NCI-H1930 (cell line): ENCODE measurements at regions not wholly inside any gene's neighbourhood (a gene's known extent, or its start where the extent isn't known, plus 50 kb on each side); places are given as distances from the start of the nearest gene placed in this dataset.
"Not testable (repeated sequence)": the region's sequence is repeated elsewhere in the genome, so short reads cannot be mapped to it uniquely, and the experiment has no call there.

Experiments
- DNase-seq, 2 experiments: peaks; one replicate each; lab custom pipeline; 2025; lab: John Stamatoyannopoulos, UW

DNA sequence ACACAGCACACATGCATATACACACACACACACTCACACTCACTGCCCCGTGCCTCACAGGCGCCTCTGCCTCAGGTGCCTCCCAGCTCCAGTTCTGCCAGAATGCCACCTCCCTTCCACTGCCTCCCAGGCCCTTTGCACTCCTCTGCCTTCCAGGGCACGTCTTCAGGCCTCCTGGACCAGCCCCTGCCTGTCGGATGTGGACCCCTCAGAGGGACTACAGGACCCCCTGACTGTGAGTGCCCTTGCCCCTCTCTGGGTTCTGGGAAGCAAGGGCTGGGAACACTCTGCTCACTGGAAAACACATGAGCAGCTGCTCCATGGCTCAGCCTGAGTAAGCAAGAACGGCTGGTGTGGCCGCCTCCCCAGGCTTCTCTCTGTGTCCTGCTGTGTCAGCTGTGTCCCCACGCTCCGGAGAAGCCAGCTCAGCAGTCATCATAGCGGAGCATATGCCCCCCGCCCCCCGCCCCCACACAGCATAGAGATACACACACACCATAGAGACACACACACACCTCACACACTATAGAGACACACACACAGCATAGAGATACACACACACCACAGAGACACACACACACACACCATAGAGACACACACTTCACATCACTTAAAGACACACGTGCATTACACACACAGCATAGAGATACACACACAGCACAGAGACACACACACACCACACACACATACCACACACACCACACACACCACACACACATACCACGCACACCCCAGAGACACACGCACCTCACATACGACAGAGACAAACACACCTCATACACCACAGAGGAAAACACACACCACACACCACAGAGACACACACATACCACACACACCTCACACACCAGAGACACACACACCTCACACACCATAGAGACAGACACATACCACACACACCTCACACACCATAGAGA lies 271.3 kb downstream of the CYRIA start:
- no peak for DNase-seq

DNA sequence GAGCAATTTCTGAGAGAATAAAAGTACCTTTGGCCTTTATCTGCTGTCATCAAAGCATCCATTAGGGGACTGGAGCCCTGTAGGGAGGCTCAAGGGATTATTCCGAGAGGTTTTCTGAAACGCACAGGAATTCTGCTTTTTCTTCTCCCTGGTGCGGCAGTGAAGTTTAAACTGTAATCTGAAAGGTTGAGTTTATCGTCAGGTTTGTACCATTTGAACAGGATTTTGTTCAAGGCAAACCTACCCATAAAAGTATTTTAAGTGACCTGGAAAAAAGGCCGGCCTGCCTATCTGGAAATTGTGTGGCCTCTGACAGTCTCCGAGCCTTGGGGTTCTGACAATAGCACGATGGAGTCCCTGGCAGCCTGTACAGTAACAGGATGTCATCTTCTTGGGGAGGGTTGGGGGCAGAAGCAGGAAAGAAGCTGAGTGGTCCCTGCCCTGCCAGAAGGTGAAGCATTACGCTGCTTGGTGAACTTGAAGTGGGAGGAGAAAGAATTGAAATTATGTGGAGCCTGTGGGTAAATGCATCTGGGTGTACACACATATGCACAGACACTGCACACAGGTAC lies 272.0 kb downstream of the CYRIA start:
- no peak for DNase-seq

DNA sequence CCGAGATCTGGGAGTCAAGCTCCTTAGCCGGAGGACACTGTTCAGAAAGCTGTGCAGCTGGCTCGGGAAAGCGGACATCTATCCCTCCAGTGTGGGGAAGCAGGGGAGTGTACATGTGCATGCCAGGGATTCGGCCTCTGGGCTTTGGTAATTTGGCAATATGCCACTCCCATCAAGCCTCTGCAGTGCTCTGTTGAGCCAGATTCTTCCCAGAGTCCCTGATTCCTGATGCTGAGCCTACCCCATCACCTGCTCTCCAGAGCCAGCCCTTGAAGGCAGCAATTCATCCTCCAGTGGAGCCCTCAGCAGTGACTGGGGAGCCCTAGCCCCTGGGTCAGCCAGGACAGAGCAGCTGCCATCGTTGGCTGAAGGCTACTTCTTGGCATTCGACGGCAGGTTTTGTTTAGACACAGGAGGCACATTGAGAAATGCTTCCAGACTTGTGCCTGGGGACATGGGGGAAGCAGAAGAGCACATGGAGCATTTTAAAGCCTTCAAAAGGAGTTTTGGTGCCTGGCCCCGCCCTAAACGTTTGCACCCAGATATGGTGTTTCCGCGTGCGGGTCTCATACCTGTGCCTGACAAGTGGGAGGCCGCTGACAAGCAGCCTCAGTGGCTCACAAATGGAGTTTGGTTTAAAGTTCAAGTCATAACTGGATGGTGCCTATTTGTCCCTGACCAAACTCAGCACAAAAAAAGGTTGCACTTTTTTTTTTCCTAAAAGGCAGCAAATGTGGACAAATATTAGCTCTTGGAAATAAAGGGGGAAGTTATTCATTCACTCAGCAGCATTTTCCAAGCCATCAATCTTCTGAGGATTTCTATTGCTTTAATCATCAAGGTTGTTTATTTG lies 272.8 kb downstream of the CYRIA start:
- no peak for DNase-seq

DNA sequence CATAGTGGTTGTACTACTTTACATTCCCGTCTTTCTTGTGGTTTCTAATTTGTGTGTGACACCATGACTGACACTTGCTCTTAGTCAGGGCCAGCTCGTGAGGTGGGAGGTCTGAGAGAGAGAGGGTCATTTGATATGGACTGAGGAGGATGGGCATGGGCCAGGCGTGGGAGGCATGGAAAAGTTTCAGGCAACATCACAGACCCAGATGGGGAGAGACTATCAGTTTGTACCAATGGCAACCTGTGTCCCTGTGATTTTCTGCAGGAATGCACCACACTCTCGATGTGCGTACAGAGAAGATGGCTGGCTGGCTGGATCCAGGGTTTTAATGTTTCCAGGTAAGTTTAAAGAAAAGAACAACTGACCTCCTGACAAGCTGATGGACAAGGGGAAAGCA lies 273.6 kb downstream of the CYRIA start:
- no peak for DNase-seq

DNA sequence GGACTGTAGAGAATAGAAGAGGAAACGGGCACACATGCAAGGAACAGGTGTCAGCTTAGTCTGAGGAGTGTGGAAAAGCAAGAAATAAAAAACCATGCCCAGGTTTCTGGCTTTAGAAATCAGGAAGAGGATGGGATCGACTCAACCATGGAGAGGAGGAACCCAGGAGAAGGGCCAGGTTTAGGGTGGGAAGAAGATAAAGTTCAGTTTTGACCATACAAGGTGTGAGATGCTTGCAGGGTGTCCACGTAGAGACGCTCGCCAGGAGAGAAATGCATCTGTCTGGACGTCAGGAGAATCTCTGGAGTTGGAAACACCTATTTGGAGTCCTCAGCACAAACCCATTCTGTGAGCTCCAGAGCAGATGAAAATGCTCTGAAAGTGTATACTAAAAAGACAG lies 275.1 kb downstream of the CYRIA start:
- DNase-seq, result no peak

DNA sequence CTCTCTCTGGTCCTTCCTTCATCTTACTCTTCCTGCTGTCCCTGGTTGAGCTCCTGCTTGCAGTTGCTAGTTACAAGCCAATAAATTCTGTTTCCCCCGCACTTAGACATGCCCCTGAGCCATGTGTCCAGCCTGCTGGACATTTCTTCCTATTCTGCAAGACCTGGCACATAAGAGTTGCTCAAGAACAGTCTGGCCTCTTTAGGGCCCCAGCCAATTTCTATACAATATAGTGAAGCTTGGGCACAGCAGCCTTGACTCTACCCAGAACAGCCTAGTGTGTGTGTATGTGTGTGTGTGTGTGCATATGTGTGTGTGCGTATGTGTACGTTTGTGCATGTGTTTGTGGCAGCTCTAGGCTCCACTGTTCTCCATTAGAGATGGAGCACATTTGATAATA lies 276.0 kb downstream of the CYRIA start:
- DNase-seq, result no peak

DNA sequence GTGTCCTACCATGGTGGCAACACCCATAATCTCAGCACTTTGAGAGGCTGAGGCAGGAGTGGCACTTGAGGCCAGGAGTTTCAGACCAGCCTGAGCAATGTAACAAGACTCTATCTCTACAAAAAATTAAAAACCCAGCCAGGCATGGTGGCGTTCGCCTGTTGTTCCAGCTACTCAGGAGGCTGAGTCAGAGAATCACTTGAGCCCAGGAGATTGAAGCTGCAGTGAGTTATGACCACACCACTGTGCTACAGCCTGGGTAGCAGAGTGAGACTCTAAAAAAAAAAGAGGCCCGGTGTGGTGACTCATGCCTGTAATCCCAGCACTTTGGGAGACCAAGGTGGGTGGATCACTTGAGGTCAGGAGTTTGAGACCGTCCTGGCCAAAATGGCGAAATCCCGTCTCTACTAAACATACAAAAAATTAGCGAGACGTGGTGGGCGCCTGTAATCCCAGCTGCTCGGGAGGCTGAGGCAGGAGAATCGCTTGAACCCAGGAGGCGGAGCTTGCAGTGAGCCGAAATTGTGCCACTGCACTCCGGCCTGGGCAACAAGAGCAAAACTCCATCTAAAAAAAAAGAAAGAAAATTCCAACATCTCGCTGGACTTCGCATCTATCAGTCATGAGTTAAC lies 277.3 kb downstream of the CYRIA start:
- not testable (repeated sequence) for DNase-seq

DNA sequence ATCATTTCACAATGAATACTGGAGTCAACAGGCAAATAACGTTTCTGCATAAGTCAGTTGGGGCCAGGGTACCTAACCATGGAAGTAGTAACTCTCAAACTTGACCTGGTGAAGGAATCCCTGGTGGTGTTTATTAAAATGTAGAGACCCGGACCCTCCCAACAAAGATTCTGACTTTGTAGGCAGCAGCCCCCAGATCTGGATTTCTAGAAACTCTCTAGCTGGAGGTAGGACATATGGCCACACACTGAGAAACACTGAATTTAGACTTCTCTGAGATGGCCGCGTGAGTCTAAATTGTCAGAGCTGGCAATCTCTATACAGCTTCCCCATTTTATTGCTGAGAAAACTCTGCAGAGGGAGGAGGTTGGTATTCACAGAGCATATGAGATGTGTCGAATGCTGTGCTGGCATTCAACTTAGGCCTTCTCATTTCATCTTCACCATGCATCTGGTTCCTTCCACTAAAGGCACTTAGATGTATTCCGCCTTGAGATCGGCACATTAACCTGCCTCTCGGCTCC lies 278.1 kb downstream of the CYRIA start:
- no peak for DNase-seq

DNA sequence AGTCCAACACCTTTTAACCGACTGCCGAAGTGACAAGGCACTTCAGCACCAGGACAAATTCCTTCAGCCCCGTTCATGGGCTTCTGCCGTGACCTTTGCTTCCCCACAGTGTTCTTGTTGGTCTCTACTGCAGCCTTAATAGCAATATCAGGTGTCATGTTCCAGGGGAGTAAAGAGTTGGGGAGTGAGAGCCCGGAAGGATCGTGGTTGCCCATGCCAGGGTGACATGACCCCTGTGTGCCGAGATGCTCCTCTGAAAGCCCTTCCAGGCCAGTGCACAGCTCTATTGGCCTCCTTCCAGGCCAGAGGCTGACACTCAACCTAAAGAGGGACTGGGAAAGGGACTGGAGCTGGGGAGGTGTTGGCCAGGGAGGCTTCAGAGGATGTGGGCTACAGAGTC lies 279.2 kb downstream of the CYRIA start:
- no peak for DNase-seq

DNA sequence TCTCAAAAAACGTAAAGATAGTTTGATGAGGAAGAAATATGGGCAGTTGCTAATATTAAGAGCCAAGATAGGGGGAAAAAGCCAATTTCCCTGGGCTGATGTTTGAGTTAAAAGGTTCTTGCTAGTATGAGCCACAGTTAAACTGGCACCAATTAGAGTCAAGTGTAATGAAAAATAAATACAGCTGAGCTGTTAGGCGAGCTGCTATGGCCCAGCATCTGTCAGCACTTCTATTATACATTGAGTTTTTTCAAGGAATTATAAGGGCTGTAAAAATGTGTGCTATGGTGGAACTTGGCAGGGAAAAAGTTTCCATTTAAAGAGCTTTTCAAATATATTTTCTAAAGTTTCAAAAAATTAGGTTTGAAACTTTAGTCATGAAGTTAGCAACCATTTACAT lies 279.6 kb downstream of the CYRIA start:
- no peak for DNase-seq

DNA sequence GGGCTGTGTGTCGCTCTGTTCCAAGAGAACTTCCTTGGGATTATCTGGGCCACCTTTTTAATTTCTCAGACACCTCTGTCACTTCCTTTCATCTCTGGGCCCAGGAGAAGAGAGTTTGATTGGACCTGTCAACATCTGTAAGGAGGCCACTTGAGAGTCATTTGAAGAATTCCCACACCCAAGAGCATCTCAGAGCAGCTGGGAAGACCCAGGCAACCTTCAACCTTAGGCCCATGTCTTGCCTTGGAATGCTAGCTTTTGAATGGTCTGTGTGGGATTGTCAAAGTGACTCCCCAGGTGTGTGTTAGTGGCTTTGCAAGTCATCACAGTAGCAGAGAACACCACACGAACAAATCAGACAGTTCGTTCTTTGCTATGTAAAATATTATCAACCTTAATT lies 280.3 kb downstream of the CYRIA start:
- DNase-seq, result no peak

DNA sequence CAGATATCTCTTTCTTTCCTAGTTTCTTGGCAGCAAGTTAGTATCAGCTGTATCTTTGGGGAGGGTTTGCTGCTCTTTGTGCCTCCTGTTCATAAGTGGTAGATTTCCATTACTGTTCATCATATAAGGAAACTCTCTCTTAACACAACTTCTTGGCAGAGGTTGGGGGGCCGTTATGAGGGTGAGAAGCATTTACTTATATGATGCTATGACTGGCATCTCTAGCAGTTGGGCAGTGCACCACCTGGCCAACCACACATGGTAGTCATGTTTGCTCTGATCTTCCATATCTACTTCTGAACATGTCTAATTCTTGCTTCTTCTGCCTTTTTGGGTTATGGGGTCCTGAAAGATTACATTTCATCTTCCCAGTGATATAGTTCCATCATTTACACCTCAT lies 282.2 kb downstream of the CYRIA start:
- DNase-seq, result no peak

DNA sequence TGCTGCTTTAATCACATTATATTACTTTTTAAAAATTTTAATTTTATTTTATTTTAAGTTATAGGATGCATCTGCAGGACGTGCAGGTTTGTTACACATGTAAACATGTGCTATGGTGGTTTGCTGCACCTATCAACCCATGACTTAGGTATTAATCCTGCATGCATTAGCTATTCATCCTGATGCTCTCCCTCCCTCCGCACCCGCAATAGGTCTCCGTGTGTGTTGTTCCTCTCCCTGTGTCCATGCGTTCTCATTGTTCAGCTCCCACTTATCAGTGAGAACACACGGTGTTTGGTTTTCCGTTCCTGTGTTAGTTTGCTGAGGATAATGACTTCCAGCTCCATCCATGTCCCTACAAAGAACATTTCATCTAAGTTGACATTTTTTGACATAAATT lies 283.2 kb downstream of the CYRIA start:
- DNase-seq, result no peak

DNA sequence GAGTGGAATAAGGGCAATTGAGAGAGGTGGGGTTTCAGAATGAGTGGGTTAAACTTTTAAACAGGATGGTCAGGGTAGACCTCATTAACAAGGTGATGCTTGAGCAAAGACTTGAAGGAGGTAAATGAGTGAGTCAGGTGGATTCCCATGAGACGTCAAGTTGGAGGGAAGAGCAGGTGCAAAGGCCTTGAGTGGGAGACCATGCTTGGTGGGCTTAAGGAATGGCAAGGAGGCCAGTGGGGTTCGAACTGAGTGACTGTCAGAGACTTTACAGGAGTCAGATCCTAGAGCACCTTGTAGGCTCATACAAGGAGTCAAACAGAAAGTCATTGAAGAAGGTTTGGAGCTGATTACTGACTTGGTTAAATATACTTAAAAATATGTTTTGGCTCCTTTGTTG lies 284.1 kb downstream of the CYRIA start:
- no peak for DNase-seq

DNA sequence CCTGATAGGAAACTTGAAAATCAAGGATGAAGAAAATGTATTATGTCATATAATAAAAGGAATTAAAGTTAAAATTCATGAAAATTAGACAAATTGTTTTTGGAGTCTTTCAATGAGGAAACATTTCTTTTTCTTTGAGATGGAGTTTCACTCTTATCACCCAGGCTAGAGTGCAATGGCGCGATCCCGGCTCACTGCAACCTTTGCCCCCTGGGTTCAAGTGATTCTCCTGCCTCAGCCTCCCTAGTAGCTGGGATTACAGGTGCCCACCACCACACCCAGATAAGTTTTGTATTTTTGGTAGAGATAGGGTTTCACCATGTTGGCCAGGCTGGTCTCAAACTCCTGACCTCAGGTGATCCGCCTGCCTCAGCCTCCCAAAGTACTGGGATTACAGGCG lies 285.7 kb downstream of the CYRIA start:
- not testable (repeated sequence) for DNase-seq

DNA sequence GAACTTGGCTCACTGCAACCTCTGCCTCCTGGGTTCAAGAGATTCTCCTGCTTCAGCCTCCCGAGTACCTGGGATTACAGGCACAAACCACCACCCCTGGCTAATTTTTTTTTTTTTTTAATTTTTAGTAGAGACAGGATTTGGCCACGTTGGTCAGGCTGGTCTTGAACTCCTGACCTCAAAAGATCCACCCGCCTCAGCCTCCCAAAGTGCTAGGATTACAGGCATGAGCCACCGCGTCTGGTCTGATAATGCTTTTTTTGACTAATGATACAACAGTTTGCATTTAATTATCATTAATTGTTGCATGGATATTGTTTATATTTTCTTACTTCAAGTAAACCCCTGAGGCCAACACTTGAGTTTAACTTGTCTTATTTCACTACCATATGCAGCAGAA lies 286.6 kb downstream of the CYRIA start:
- DNase-seq, result not testable (repeated sequence)

DNA sequence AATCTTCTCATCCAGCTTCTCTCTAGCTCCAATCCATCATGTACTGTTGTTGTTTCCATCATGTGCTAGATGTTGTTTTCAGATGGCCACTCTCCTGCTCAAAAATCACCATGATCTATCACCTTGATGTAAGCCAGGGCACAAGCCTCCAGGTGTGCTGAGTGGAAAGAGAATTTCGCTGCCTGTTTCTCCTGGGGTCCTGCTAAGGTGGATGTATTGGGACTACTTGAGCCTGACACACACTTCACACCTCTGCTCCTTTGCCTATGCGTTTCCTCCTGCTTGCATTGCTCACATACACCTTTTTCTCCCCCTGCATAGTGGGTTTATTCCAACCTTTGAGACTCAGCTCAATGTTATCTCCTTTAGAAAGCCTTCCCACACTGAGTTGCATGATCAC lies 287.6 kb downstream of the CYRIA start:
- no peak for DNase-seq

DNA sequence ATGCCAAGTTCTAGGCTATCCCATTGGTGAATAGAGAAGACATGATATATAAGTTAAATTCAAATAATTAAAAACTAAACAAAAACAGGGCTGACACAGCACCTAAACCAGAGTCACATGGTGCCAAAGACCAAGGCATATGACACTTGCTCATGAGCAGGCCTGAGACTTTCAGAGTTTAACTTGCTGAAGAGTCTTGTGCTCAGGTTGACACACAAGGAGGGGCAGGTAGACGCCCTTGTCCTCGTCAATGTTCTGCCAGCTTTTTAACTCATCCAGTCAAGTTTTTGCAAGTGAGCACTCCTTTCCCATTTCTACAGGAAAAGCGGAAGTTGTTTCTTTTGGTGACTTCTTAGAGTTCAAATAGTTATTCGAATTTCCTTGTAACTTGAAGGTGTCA lies 289.7 kb downstream of the CYRIA start:
- no peak for DNase-seq

DNA sequence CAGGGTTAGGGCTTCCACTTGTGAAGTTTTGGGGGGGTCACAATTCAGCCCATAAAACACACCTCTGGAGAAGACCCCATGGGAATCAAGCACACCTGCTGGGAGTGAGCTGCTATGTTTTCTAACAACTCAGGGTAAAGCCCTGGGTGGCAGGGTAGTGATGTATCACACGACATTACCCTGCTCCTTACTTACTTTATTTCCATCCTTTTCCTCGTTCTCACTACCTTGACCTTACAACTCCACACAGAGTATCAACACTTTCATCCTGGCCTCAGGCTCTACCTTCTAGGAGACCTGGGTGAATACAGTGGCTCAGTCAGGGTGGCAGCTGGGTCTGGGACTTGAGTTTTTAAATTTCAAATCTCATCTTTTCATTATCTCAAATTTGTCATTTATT lies 290.3 kb downstream of the CYRIA start:
- no peak for DNase-seq

DNA sequence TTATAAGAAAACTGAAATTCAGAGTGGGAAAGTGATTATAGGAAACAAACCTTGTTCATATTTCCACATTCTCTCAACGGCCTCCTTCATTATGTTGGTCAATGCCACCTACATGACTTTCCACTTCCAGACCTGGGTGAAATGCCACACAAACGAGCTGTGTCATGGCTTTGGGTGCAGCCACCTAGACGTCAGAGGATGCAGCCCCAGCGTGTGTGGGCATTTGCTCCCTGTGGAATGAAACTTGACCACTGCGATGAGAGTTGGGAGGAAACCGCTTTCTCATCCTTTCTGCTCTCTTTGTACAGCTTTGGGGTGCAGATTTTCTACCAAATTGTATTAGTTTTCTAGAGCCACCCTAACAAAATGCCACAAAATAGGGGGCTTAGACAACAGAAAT lies 291.0 kb downstream of the CYRIA start:
- DNase-seq, result no peak

DNA sequence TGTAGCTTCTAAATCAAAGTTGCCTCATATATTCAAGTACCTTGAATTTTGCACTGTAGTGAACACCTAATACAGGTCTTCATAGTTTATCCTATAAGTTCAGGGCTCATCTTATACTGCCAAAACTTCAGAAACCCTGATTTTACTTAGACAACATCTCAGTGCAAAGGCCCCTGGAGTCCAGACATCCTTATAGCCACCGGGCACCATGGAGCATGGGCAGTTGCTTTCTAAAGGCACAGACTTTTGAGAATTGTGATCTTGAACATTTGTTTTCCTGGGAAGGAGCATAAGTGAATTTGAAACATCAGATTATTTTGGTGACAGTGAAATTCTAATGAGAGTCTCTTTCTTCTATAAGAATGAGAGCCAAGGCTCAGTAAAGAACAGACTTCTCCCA lies 292.3 kb downstream of the CYRIA start:
- no peak for DNase-seq

DNA sequence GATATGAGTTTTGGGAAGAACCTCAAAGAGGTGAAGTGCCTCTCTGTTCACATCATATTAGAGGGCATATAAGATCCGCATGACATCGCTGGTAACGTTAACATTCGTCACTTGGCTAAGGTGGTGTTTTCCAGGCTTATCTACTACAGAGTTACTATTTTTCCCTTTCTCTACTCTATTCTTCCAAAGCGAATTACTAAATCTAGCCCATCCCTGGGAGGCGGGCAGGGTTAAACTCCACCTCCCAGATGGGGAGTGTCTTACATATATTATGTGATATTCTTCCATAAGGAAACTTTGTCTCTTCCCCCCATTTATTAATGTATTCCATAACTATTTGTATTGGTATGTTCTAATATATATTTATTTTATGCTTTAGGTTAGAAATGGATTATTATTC lies 293.9 kb downstream of the CYRIA start:
- no peak for DNase-seq
